A673 (cell line): ENCODE measurements at regions not wholly inside any gene's neighbourhood (a gene's known extent, or its start where the extent isn't known, plus 50 kb on each side); places are given as distances from the start of the nearest gene placed in this dataset.

Experiments
- BruUV-seq: library from RNA; stranded (reverse); fragments of 400-500 nt; replicated peaks from 2 replicates; lab custom pipeline; 2021; lab: Mats Ljungman, UMichigan
- CTCF ChIA-PET: fragments of 300-600 bp; sonication (Branson Sonifier 250); formaldehyde crosslinking; loops from one replicate; lab custom pipeline; 2022; ENCODE audit warnings: antibody characterized with exemption; lab: Charles Lee
- POLR2A ChIA-PET: fragments of 300-600 bp; sonication (Branson Sonifier 250); formaldehyde crosslinking; loops from one replicate; lab custom pipeline; 2022; ENCODE audit warnings: antibody characterized with exemption; ENCODE audit not compliant: low non-redundant PET; lab: Charles Lee
- DNase-seq: peaks from one replicate; pipeline ENCODE4 v3.0.0-alpha.2; 2015; ENCODE audit warnings: low spot score
- H3K27ac ChIP-seq: fragments of 200-600 bp; sonication (generic); 2 replicates; pipeline ENCODE4 v1.5.1; 2016; ENCODE audit warnings: mixed run types, low read depth, mild to moderate bottlenecking, mixed read lengths, antibody characterized with exemption, low read length; ENCODE audit not compliant: poor library complexity, severe bottlenecking
- H3K27me3 ChIP-seq: fragments of 200-600 bp; sonication (generic); replicated peaks from 2 replicates; pipeline ENCODE4 v1.6.1; 2017; ENCODE audit warnings: mixed run types, low read depth, mild to moderate bottlenecking, mixed read lengths, antibody characterized with exemption, low read length; ENCODE audit not compliant: insufficient read depth, poor library complexity
- H3K36me3 ChIP-seq: fragments of 200-600 bp; sonication (generic); 2 replicates; pipeline ENCODE4 v1.6.1; 2016; ENCODE audit warnings: mixed run types, mild to moderate bottlenecking, mixed read lengths, antibody characterized with exemption, low read length; ENCODE audit not compliant: insufficient read depth, poor library complexity, severe bottlenecking
- H3K4me1 ChIP-seq: fragments of 200-600 bp; sonication (generic); 2 replicates; pipeline ENCODE4 v1.6.1; 2017; ENCODE audit warnings: mixed run types, mild to moderate bottlenecking, mixed read lengths, antibody characterized with exemption, low read length; ENCODE audit not compliant: insufficient read depth, poor library complexity, severe bottlenecking
- H3K4me3 ChIP-seq: fragments of 200-600 bp; sonication (generic); 2 replicates; pipeline ENCODE4 v1.5.1; 2016; ENCODE audit warnings: low read depth, mixed run types, mild to moderate bottlenecking, mixed read lengths, low read length; ENCODE audit not compliant: poor library complexity, severe bottlenecking
- H3K9me3 ChIP-seq: fragments of 200-600 bp; sonication (generic); 2 replicates; pipeline ENCODE4 v1.6.1; 2016; ENCODE audit warnings: mixed run types, low read depth, mild to moderate bottlenecking, mixed read lengths, antibody characterized with exemption, low read length; ENCODE audit not compliant: poor library complexity, severe bottlenecking
- CTCF ChIP-seq: fragments of 300-800, 200-600 bp; sonication (generic); conservative IDR thresholded peaks from 2 replicates; pipeline ENCODE4 v1.5.1; 2017; ENCODE audit warnings: low read depth, mild to moderate bottlenecking, antibody characterized with exemption, low read length, moderate library complexity, mixed read lengths
- EZH2 ChIP-seq: fragments of 200-600 bp; sonication (generic); IDR thresholded peaks from 2 replicates; pipeline ENCODE4 v1.6.1; 2017; ENCODE audit warnings: borderline replicate concordance, low read depth, mild to moderate bottlenecking, mixed read lengths, antibody characterized with exemption, low read length; ENCODE audit not compliant: poor library complexity, severe bottlenecking
- intact Hi-C: fragments of 100-400 bp; cut with micrococcal nuclease; formaldehyde crosslinking; loops from one replicate; pipeline ENCODE4 v1.10.0; 2022; ENCODE audit not compliant: unreplicated experiment

GRCh38 chr6:1470040-1470439, 80.7 kb downstream of the FOXF2 start:
- POLR2A ChIA-PET = no interaction called here
- intact Hi-C loops = loop anchor here (5.0 kb wide), 1 partner anchor 1932 kb away; no protein-coding TSS in a partner anchor
- TF ChIP-seq EZH2 (no peak), CTCF (no peak)
- no peak overlapping the region for H3K4me3 ChIP-seq
- no peaks in the 10 kb centered on the region for H3K4me1 ChIP-seq
- no peaks in the 10 kb centered on the region for H3K9me3 ChIP-seq
- no peaks in the 10 kb centered on the region for H3K27me3 ChIP-seq
- CTCF ChIA-PET = no interaction called here
- H3K27ac ChIP-seq = no peak overlapping the region
- DNase-seq = no peak
- H3K36me3 ChIP-seq = no peaks in the 10 kb centered on the region
- no TSS peak for BruUV-seq

GRCh38 chr6:1472643-1473042, 83.3 kb downstream of the FOXF2 start:
- H3K9me3 ChIP-seq = no peaks in the 10 kb centered on the region
- CTCF ChIA-PET = no interaction called here
- intact Hi-C loops = loop anchor here (5.0 kb wide), 1 partner anchor 1930 kb away; no protein-coding TSS in a partner anchor
- no peak for DNase-seq
- no peak overlapping the region for H3K4me3 ChIP-seq
- no peaks in the 10 kb centered on the region for H3K4me1 ChIP-seq
- no TSS peak for BruUV-seq
- POLR2A ChIA-PET = no interaction called here
- no peaks in the 10 kb centered on the region for H3K36me3 ChIP-seq
- no peak overlapping the region for H3K27ac ChIP-seq
- H3K27me3 ChIP-seq = no peaks in the 10 kb centered on the region
- TF ChIP-seq EZH2 (no peak), CTCF (no peak)

GRCh38 chr6:1473166-1473565, 83.8 kb downstream of the FOXF2 start:
- DNase-seq = no peak
- H3K27ac ChIP-seq = no peak overlapping the region
- CTCF ChIA-PET = no interaction called here
- POLR2A ChIA-PET = no interaction called here
- intact Hi-C loops = loop anchor here (5.0 kb wide), 1 partner anchor 1929 kb away; no protein-coding TSS in a partner anchor
- no peaks in the 10 kb centered on the region for H3K4me1 ChIP-seq
- H3K36me3 ChIP-seq = no peaks in the 10 kb centered on the region
- H3K4me3 ChIP-seq = no peak overlapping the region
- no TSS peak for BruUV-seq
- TF ChIP-seq EZH2 (no peak), CTCF (no peak)
- no peaks in the 10 kb centered on the region for H3K27me3 ChIP-seq
- H3K9me3 ChIP-seq = no peaks in the 10 kb centered on the region
